H9 (cell line): ENCODE measurements at regions not wholly inside any gene's neighbourhood (a gene's known extent, or its start where the extent isn't known, plus 50 kb on each side); places are given as distances from the start of the nearest gene placed in this dataset.

Source experiments
- DNase-seq: peaks from one replicate; pipeline ENCODE4 v3.0.0-alpha.2; 2017
- H2AFZ ChIP-seq: one replicate; pipeline ENCODE4 v1.6.1; 2013; ENCODE audit warnings: mild to moderate bottlenecking, low read length, control low read depth, moderate library complexity
- H2AK5ac ChIP-seq: 2 replicates; pipeline ENCODE4 v1.6.1; 2013; ENCODE audit warnings: low read length, control low read depth, mixed read lengths; ENCODE audit not compliant: insufficient read length
- H2BK120ac ChIP-seq: one replicate; pipeline ENCODE4 v1.6.1; 2013; ENCODE audit warnings: low read depth, mild to moderate bottlenecking, low read length, control low read depth, inconsistent platforms; ENCODE audit not compliant: poor library complexity, severe bottlenecking
- H2BK12ac ChIP-seq: 2 replicates; pipeline ENCODE4 v1.6.1; 2013; ENCODE audit warnings: low read length, control low read depth, mixed read lengths, low read depth; ENCODE audit not compliant: insufficient read length
- H2BK15ac ChIP-seq: 2 replicates; pipeline ENCODE4 v1.6.1; 2013; ENCODE audit warnings: low read depth, low read length, control low read depth
- H2BK20ac ChIP-seq: one replicate; pipeline ENCODE4 v1.6.1; 2013; ENCODE audit warnings: low read depth, mild to moderate bottlenecking, low read length, control low read depth, inconsistent platforms; ENCODE audit not compliant: poor library complexity, severe bottlenecking
- H2BK5ac ChIP-seq: 2 replicates; pipeline ENCODE4 v1.6.1; 2013; ENCODE audit warnings: low read length, control low read depth, mixed read lengths; ENCODE audit not compliant: insufficient read length
- H3K14ac ChIP-seq: 2 replicates; pipeline ENCODE4 v1.6.1; 2013; ENCODE audit warnings: low read length, control low read depth; ENCODE audit not compliant: insufficient read depth
- H3K18ac ChIP-seq: 2 replicates; pipeline ENCODE4 v1.6.1; 2013; ENCODE audit warnings: low read depth, mild to moderate bottlenecking, mixed read lengths, low read length, control low read depth; ENCODE audit not compliant: insufficient read length
- H3K23ac ChIP-seq: 2 replicates; pipeline ENCODE4 v1.6.1; 2013; ENCODE audit warnings: low read length, control low read depth, mixed read lengths, low read depth; ENCODE audit not compliant: insufficient read length
- H3K23me2 ChIP-seq: 2 replicates; pipeline ENCODE4 v1.6.1; 2013; ENCODE audit warnings: low read depth, mild to moderate bottlenecking, mixed read lengths, low read length, control low read depth; ENCODE audit not compliant: insufficient read length, poor library complexity, severe bottlenecking
- H3K27ac ChIP-seq: 2 replicates; pipeline ENCODE4 v1.5.1; 2013; ENCODE audit warnings: low read length, control low read depth, mixed read lengths, low read depth; ENCODE audit not compliant: insufficient read length
- H3K27me3 ChIP-seq: 2 replicates; pipeline ENCODE4 v1.6.1; 2013; ENCODE audit warnings: low read length, control low read depth, inconsistent platforms; ENCODE audit not compliant: insufficient read depth
- H3K4ac ChIP-seq: 2 replicates; pipeline ENCODE4 v1.6.1; 2013; ENCODE audit warnings: low read depth, mild to moderate bottlenecking, control low read depth, inconsistent platforms, low read length, moderate library complexity
- H3K4me1 ChIP-seq: 2 replicates; pipeline ENCODE4 v1.6.1; 2013; ENCODE audit warnings: low read length, control low read depth, inconsistent platforms; ENCODE audit not compliant: insufficient read depth
- H3K4me2 ChIP-seq: 2 replicates; pipeline ENCODE4 v1.6.1; 2013; ENCODE audit warnings: low read length, control low read depth, mixed read lengths; ENCODE audit not compliant: insufficient read length, insufficient read depth
- H3K56ac ChIP-seq: 2 replicates; pipeline ENCODE4 v1.6.1; 2013; ENCODE audit warnings: low read depth, mild to moderate bottlenecking, mixed read lengths, low read length, control low read depth; ENCODE audit not compliant: insufficient read length
- H3K79me1 ChIP-seq: 2 replicates; pipeline ENCODE4 v1.6.1; 2013; ENCODE audit warnings: low read depth, mild to moderate bottlenecking, moderate library complexity, low read length, control low read depth, inconsistent platforms; ENCODE audit not compliant: insufficient read depth, poor library complexity, severe bottlenecking
- H3K79me2 ChIP-seq: 2 replicates; pipeline ENCODE4 v1.6.1; 2013; ENCODE audit warnings: low read length, control low read depth, inconsistent platforms; ENCODE audit not compliant: insufficient read depth
- H3K9ac ChIP-seq: 2 replicates; pipeline ENCODE4 v1.6.1; 2013; ENCODE audit warnings: low read length, control low read depth, mixed read lengths; ENCODE audit not compliant: insufficient read length; ENCODE audit errors: extremely low read depth
- H3K9me3 ChIP-seq: one replicate; pipeline ENCODE4 v1.6.1; 2013; ENCODE audit warnings: low read depth, low read length, inconsistent platforms; ENCODE audit not compliant: control insufficient read depth
- H3T11ph ChIP-seq: one replicate; pipeline ENCODE4 v1.6.1; 2013; ENCODE audit warnings: mild to moderate bottlenecking, low read length, control low read depth, inconsistent platforms
- H4K20me1 ChIP-seq: one replicate; pipeline ENCODE4 v1.6.1; 2013; ENCODE audit not compliant: control insufficient read depth, insufficient read length, insufficient read depth
- H4K5ac ChIP-seq: 2 replicates; pipeline ENCODE4 v1.6.1; 2013; ENCODE audit warnings: low read depth, mild to moderate bottlenecking, mixed read lengths, low read length, control low read depth; ENCODE audit not compliant: insufficient read length
- H4K8ac ChIP-seq: replicated peaks from 2 replicates; pipeline ENCODE4 v1.6.1; 2013; ENCODE audit warnings: low read length, control low read depth, mixed read lengths, low read depth; ENCODE audit not compliant: insufficient read length
- H4K91ac ChIP-seq: 2 replicates; pipeline ENCODE4 v1.6.1; 2013; ENCODE audit warnings: low read depth, mild to moderate bottlenecking, moderate library complexity, mixed read lengths, low read length, control low read depth; ENCODE audit not compliant: insufficient read length
- H3K27ac Mint-ChIP-seq, 3 experiments: 2 replicates in 2 of 3; 3 replicates in 1 of 3; pipeline ENCODE4 v1.8.0; 2020 to 2021; ENCODE audit warnings: mixed read lengths in 3 of 3, mild to moderate bottlenecking in 1 of 3, moderate library complexity in 1 of 3
- H3K27me3 Mint-ChIP-seq: 2 replicates; pipeline ENCODE4 v1.8.0; 2021; ENCODE audit warnings: low read depth, mild to moderate bottlenecking, moderate library complexity, mixed read lengths
- H3K36me3 Mint-ChIP-seq, 3 experiments: 2 replicates in 2 of 3; 3 replicates in 1 of 3; pipeline ENCODE4 v1.8.0; 2020 to 2021; ENCODE audit warnings: low read depth in 3 of 3, mixed read lengths in 3 of 3; ENCODE audit not compliant: insufficient read depth in 1 of 3
- H3K4me1 Mint-ChIP-seq, 2 experiments: 2 replicates each; pipeline ENCODE4 v1.8.0; 2020; ENCODE audit warnings: mixed read lengths in 2 of 2
- H3K4me3 Mint-ChIP-seq, 2 experiments: 2 replicates in 1 of 2; 3 replicates in 1 of 2; pipeline ENCODE4 v1.8.0; 2020 to 2021; ENCODE audit warnings: mild to moderate bottlenecking in 2 of 2, mixed read lengths in 2 of 2, moderate library complexity in 1 of 2
- H3K9me3 Mint-ChIP-seq, 2 experiments: 2 replicates in 1 of 2; 3 replicates in 1 of 2; pipeline ENCODE4 v1.8.0; 2020; ENCODE audit warnings: mild to moderate bottlenecking in 2 of 2, mixed read lengths in 2 of 2, moderate library complexity in 1 of 2
- CTCF ChIP-seq: fragments of 200-600 bp; sonication (generic); conservative IDR thresholded peaks from 3 replicates; pipeline ENCODE4 v1.8.0; 2021; ENCODE audit warnings: antibody characterized with exemption, mild to moderate bottlenecking
- WGBS: extraction: QIAGEN DNeasy Blood & Tissue Kit; methylation state at CpG from one replicate; pipeline ENCODE4 v1.1.7; 2013; ENCODE audit warnings: missing lambda C conversion rate, low lambda C conversion rate, mixed read lengths; ENCODE audit not compliant: insufficient read length; ENCODE audit errors: extremely low coverage; 5-methylcytosine and 5-hydroxymethylcytosine counted together

- no peak overlapping the region for H4K91ac ChIP-seq
- no peaks in the 10 kb centered on the region for H3K79me2 ChIP-seq
- H2AFZ ChIP-seq = no peak overlapping the region
- Mint-ChIP-seq H3K9me3 (no peaks in the 10 kb centered on the region), H3K27me3 (no peaks in the 10 kb centered on the region), H3K27ac (no peak overlapping the region), H3K36me3 (no peaks in the 10 kb centered on the region), H3K4me3 (no peak overlapping the region), H3K4me1 (peaks cover 0 to 5% of the 10 kb centered on the region in 2 experiments; a peak in 1 of 4 replicates)
- H3K23me2 ChIP-seq = no peaks in the 10 kb centered on the region
- no peak overlapping the region for H2BK12ac ChIP-seq
- no peaks in the 10 kb centered on the region for H3K4me1 ChIP-seq
- H3K9ac ChIP-seq = no peak overlapping the region
- H2AK5ac ChIP-seq = no peak overlapping the region
- H4K8ac ChIP-seq = no peak overlapping the region
- TF ChIP-seq CTCF = no peak
- no peaks in the 10 kb centered on the region for H3K27me3 ChIP-seq
- no peak overlapping the region for H2BK15ac ChIP-seq
- H3K4ac ChIP-seq = no peak overlapping the region
- H3K9me3 ChIP-seq = no peaks in the 10 kb centered on the region
- H3K4me2 ChIP-seq = no peak overlapping the region
- H3K27ac ChIP-seq = no peak overlapping the region
- no peak overlapping the region for H2BK20ac ChIP-seq
- H3K18ac ChIP-seq = no peak overlapping the region
- H4K20me1 ChIP-seq = no peaks in the 10 kb centered on the region
- no peak overlapping the region for H3K23ac ChIP-seq
- no peak overlapping the region for H2BK120ac ChIP-seq
- no peak for DNase-seq
- H4K5ac ChIP-seq = no peak overlapping the region
- H3K79me1 ChIP-seq = no peaks in the 10 kb centered on the region
- H3T11ph ChIP-seq = no peak overlapping the region
- H3K56ac ChIP-seq = no peak overlapping the region
- H3K14ac ChIP-seq = no peak overlapping the region
- no peak overlapping the region for H2BK5ac ChIP-seq
- no CpG with 5 or more reads among the region's 7 CpGs for WGBS
These were observed 220.2 kb upstream of the PIEZO2 start for GRCh38 chr18:11369556-11369955.
